ENCODE measurements at regions not wholly inside any gene's neighbourhood (a gene's known extent, or its start where the extent isn't known, plus 50 kb on each side); places are given as distances from the start of the nearest gene placed in this dataset.

DNA sequence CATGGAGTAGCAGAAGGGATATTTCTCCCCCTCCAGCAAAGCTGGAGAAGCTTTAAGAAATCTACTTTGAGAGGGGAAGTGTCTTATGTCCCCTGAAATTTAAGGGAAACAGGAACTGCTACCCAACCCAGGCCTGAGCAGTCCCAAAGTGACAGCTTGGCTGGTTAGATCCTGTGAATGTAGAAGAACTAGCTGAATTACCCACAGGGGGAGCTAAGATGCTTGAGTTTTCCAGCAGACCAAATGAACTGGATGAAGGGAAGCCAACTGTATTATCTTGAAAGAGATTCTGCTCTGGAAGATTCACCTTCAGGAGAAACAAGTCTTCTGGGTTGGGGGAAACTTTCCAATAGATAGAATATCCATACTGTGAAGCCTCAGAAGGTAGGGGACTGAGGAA, 303.3 kb upstream of the MMS22L start:
- peak; percentile 11 for DNase-seq (ENCODE audit: low read depth)

GRCh38 chr6:97591955-97592354, 308.9 kb upstream of the MMS22L start:
- DNase-seq (ENCODE audit: low read depth), result no peak

- DNase-seq (ENCODE audit: low read depth), result peak; percentile 37
These were observed 311.8 kb upstream of the MMS22L start for GRCh38 chr6:97594844-97595243.

DNA sequence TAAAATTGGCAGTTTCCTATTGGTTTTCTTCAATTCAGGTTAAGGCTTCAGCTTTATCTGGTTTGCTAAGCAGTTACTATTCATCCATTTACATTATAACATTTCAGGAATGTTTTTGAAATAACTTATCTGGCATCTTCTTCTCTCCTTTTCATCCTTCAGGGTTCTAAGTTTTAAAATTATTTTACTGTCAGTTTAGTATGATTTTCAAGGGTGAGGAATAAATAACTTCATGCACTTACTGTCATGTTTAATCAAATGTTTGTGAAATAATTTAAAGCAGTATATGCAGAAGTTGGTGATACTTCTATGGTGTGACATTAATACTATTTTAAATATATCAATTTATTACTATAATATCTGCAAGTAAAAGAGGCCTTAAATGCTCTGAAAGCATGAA, 338.1 kb upstream of the MMS22L start:
- DNase-seq (ENCODE audit: low read depth), result no peak

DNA sequence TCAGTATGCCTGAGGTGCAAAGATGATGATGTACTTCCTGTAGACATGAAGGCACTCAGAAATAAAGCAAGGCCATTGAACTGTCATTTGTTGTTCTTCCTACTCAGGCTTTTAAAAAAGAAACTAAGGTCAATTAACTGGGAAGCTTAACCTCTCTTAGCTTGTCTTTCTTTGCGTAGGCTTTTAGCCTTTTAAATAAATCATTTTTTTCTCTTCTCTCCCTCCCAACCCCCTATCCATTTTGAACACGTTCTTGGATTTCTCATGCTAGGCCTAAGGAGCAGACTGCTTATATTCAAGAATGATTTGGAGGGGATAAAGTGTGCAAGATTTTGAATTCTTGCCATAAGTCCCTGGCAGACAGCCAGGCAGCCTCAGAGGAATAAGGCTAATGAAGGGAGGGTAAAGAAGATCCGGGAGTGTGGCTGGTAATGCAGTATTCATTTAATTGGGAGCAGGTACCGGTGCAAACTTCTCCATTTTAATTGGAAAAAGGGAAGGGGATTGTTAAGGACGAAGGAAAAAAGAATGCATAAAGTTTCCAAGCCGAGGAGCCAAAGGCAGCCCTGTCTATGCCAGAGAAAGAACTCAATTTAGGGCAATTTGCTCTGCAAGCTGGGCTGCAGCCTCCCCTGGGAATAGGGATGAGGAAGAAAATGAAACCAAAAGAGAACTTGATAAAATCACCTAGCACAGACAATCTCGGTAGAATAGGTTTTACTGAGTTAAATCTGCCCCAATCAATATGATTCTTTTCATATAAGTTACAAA, 343.8 kb upstream of the MMS22L start:
- DNase-seq (ENCODE audit: low read depth), result no peak

DNA sequence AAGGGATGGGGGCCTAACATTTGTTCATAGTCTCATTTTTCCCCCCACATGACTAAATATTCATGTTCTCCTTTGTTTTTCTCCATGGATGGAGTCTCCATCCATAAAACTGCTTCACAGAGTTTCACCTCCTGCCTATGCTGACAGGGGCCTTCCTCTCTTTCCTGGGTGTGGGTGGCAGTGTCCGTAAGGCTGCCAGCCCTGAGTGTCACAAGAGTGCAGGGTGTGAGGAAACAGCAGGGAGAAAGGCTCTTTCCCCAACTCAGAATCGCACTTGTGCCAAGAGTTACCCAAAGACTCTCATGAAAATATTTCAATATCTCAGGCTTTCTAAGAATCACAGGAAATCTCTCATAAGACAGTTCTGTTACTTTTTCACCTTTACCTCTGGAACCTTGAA, 346.2 kb upstream of the MMS22L start:
- no peak for DNase-seq (ENCODE audit: low read depth)

- peak; percentile 47 for DNase-seq (ENCODE audit: low read depth)
These were observed 347.6 kb upstream of the MMS22L start for GRCh38 chr6:97630604-97631003.

DNA sequence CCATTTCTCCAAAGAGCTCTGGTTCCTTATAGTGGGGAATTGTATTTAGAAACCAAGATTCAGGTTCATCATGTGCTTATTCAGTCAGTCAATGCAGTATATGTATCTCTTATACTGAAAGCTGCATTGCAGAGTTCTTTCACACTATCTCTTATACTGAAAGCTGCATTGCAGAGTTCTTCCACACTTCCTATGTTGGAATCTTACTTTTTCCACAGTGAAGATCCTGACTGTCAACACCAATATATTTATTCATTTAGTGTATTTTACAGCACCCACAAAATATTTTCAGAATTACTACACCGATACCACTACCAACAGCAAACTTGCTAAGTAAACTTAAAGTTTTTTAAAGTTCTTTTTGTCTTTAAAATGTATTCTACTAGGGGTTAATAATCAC, 349.3 kb upstream of the MMS22L start:
- peak; percentile 22 for DNase-seq (ENCODE audit: low read depth)

- no peak for DNase-seq (ENCODE audit: low read depth)
These were observed 356.7 kb upstream of the MMS22L start for GRCh38 chr6:97639702-97640101.

DNA sequence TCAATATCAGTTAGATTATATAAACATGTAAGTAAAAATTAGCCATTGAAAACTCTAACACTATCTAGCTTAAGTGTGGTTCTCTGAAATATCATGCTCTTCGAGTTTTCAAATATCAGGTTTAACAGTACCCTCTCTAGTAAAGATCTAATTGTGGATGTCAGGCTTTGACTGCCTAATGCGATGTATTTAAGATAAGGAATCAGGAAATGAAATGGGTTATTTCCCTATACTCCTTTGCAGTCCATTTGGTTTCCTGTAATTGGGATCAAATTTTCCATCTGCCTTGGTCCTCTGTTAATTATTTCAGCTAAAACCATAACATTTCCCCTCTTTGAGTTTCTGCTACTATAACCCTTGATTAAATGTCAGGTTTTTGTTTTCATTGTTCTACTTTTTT, 361.3 kb upstream of the MMS22L start:
- no peak for DNase-seq (ENCODE audit: low read depth)

- DNase-seq (ENCODE audit: low read depth), result no peak
These were observed 362.7 kb upstream of the MMS22L start for GRCh38 chr6:97645757-97646156.

GRCh38 chr6:97653076-97653475, 370.1 kb upstream of the MMS22L start:
- no peak for DNase-seq (ENCODE audit: low read depth)

GRCh38 chr6:97653517-97653916, 370.5 kb upstream of the MMS22L start:
- DNase-seq (ENCODE audit: low read depth), result no peak

DNA sequence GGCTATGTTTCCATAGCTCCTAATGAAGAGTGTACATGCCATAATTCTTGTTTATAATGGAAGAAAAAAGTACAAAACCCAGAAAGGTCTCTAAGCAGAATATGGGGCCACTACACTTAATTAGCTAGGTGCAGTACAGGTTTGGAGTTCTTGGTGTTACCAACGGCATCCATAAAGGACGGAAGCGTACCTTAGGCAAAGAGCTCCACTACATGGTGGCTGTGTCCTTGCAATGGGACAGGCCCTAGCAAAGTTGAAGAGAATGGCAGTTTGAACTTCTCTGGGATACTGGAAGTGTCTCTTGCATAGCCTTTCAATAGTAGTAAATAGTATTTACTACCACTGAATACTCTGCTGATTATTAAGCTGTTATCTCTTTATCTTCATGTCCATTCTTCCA, 371.7 kb upstream of the MMS22L start:
- DNase-seq (ENCODE audit: low read depth), result no peak

DNA sequence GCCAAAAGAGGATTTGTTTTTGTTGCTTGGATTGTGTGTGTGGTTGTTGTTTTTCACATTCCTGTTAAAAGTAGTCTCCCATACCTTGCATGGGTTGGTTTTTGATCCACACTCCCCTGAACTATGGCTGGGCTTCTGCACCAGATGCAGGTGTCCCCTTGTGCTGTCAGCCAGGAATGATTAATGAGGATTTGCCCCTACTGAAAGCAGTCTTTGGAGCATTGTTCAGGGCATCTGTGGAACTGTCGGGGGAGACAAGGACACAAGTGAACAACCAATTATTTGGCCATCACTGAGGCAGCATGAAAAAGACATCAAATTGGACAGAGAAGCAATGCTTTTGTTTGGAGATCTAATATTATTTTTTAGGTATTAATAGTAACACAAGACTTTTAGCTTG, 373.2 kb upstream of the MMS22L start:
- DNase-seq (ENCODE audit: low read depth), result no peak

GRCh38 chr6:97656706-97657350, 373.8 kb upstream of the MMS22L start:
- DNase-seq (ENCODE audit: low read depth), result no peak

- no peak for DNase-seq (ENCODE audit: low read depth)
These were observed 375.1 kb upstream of the MMS22L start for GRCh38 chr6:97658090-97658489.

GRCh38 chr6:97663252-97663651, 380.2 kb upstream of the MMS22L start:
- DNase-seq (ENCODE audit: low read depth), result no peak

GRCh38 chr6:97665446-97665845, 382.4 kb upstream of the MMS22L start:
- no peak for DNase-seq (ENCODE audit: low read depth)

- DNase-seq (ENCODE audit: low read depth), result no peak
These were observed 383.9 kb upstream of the MMS22L start for GRCh38 chr6:97666889-97667288.

DNA sequence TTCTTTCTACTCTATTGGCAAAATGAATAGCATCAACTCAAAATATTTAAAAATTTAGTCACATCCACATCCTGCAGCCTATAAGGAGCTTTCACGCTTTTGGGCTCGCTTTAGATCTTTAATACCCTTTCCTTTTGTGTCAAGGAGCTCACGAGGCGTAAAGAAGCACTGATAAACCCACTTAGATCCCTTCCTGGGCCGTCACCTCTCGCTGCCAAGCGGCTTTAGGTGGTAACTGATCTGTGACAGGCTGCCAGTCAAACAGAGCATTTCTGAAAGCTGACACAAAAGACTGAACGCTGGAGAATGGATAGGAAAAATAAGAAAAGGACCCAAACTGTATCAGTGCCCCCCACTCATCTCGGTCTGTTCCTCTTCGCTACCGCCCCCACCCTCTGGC, 385.7 kb upstream of the MMS22L start:
- no peak for DNase-seq (ENCODE audit: low read depth)

DNA sequence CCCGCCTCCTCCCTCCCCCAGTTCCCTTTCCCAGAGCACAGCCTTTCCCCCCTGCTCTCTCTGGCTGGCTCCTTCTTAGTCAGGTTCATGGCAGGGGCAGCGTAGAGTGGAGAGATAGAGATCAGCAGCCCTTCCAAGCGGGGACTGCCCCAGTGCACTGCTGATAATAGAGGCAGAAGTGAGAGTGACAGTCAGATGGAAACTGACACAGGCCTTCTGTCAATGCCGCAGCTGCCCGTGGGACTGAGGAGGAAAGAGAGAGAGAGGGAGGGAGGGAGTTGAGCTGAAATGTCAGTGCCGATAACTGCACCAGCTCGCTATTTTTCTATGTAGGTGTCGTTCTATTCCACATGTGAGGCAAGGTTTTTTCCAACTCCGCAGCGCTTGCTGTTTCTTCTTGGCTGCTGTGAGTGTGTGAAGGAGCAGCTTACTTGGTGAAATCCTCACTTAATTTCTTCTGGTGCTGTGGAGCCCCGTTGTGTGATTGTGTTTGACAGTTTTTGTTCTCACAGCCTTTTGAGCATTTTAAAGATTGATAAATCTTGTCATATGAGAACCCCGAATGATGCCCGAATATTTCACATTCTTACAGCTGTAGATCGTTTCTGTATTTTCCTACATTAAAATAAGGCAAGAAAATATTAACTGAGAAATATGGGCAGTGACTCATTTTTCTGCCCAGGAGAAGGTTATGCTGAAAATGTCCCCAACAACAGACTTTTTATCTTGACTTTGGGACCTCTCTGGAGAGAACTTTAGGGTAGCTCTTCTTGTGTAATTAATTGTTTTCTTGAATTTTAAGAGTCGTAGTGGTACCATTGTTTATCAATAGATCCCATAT, 386.4 kb upstream of the MMS22L start:
- DNase-seq (ENCODE audit: low read depth), result no peak

DNA sequence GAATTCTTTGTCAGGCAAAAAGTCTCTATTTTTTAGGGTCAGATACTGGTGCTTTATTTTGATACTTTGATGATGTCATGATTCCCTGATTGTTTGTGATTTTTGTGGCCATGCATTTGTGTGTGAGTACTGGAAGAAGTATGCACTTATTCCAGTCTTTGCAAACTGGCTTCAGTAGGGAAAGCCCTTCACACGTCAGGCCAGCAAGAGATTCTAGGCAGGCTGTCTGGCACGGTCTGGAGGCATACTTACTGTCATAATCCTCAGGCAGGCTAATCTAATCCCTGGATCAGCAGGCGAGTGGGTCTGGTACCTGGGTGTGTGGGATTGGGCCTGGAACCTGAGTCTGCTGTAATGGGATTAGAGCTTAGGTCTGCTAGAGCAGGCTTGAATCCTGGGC, 391.8 kb upstream of the MMS22L start:
- DNase-seq (ENCODE audit: low read depth), result peak; percentile 93

Data from GM04503 (cell line).